Activated CD4-positive, alpha-beta memory T cell treated with anti-CD3 and anti-CD28 coated beads, Interleukin-2, amount 10 ng/mL, durations not matched to agents 7 days and 5 days (primary cell): ENCODE measurements at regions not wholly inside any gene's neighbourhood (a gene's known extent, or its start where the extent isn't known, plus 50 kb on each side); places are given as distances from the start of the nearest gene placed in this dataset.
"Not testable (repeated sequence)": the region's sequence is repeated elsewhere in the genome, so short reads cannot be mapped to it uniquely, and the experiment has no call there.

ENCODE experiments used
- CTCF ChIA-PET: fragments of 350-600 bp; sonication (Branson Sonifier 250); formaldehyde crosslinking; loops from one replicate; lab custom pipeline; 2021; ENCODE audit warnings: antibody characterized with exemption, inconsistent platforms; lab: Charles Lee
- POLR2A ChIA-PET: fragments of 350-600 bp; sonication (Branson Sonifier 250); formaldehyde crosslinking; loops from one replicate; lab custom pipeline; 2021; ENCODE audit warnings: antibody characterized with exemption; lab: Charles Lee
- DNase-seq: peaks from one replicate; pipeline ENCODE4 v3.0.0-alpha.2; 2020
- H3K27ac Mint-ChIP-seq: one replicate; pipeline ENCODE4 v1.8.0; 2021; ENCODE audit warnings: mild to moderate bottlenecking, mixed read lengths
- H3K27me3 Mint-ChIP-seq: one replicate; pipeline ENCODE4 v1.8.0; 2021; ENCODE audit warnings: mixed read lengths
- H3K36me3 Mint-ChIP-seq: one replicate; pipeline ENCODE4 v1.8.0; 2021; ENCODE audit warnings: low read depth, mixed read lengths
- H3K4me1 Mint-ChIP-seq: one replicate; pipeline ENCODE4 v1.8.0; 2021; ENCODE audit warnings: mixed read lengths
- H3K4me3 Mint-ChIP-seq: one replicate; pipeline ENCODE4 v1.8.0; 2021; ENCODE audit warnings: mild to moderate bottlenecking, mixed read lengths
- H3K9me3 Mint-ChIP-seq: one replicate; pipeline ENCODE4 v1.8.0; 2021; ENCODE audit warnings: mixed read lengths

DNA sequence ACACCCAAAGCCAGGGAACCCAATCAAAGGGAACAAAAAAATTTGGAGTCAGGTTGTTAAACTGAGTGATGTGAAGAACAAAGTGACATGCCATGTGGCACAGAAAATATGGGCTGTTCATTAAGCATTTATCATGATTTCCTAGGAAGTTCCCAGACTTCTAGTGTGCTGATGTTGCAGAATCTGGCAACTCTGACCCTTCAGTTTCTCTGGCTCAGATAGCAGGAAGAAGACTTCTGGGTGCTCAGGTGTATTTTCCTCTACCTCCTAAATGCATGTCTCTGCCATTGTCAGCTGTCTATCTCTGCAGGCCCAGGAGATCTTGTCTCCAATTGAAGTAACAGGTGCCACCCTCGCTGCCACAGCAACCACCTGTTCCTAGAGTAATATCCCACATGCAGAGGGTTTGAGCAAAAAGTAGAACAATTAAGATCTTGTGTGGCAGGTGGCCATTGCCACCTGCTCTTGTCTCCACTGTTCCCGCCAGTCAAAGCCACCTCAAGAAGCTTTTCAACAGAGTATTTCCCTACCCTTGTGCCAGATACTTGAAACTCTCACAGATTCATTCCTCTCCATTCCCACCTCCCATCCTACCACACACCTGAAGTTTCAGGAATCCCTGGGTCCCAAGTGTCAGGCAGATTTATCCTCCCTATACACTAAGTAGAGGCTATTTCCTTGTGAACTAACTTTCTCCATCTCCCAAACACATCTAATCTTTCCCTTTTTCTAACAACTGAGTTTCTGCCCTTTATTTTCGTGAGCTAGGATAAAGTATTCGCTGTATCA, 533.7 kb upstream of the CHAC2 start:
- ChIA-PET POLR2A (no interaction called here), CTCF (no interaction called here)
- Mint-ChIP-seq H3K36me3 (no peaks in the 10 kb centered on the region), H3K9me3 (no peaks in the 10 kb centered on the region), H3K4me3 (no peak overlapping the region), H3K27me3 (no peaks in the 10 kb centered on the region), H3K27ac (no peak overlapping the region), H3K4me1 (peaks cover 12% of the 10 kb centered on the region)
- DNase-seq = no peak

DNA sequence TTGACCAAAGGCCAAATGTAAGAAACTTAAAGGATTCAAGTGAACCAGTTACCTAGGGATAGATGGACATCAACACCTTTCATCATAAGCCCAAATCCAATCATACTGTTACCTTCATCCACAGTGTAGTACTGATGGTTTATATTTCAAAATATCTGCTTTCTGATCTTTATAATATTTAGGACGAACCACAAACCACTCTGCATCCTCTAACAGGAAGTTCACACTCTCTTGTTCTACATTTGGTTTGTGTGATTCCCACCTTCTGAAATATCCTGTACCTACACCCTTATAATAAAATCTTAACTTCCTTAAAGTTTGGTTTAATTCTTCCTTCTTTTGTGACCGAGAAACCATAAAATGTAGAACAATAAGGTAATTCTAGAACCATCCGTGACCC, 535.7 kb upstream of the CHAC2 start:
- CTCF ChIA-PET = no interaction called here
- Mint-ChIP-seq H3K27ac (no peak overlapping the region), H3K4me3 (no peak overlapping the region), H3K36me3 (no peaks in the 10 kb centered on the region), H3K4me1 (peaks cover 12% of the 10 kb centered on the region), H3K9me3 (no peaks in the 10 kb centered on the region), H3K27me3 (no peaks in the 10 kb centered on the region)
- POLR2A ChIA-PET = no interaction called here
- no peak for DNase-seq

DNA sequence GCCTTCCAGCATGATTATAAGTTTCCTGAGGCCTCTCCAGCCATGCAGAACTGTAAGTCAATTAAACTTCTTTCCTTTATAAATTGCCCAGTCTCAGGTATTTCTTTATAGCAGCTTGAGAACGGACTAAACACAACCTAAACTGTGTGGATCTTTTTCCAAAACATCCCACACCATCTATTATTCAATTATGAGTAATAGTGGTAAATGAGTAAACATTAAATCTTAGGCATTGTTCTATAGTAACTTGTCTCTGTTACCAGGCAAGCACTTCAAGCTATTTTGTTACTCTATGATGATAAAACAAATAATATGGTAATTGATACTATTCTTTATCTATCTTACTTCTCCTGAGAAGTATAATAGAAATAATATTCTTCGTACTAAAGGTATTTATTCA, 536.9 kb upstream of the CHAC2 start:
- Mint-ChIP-seq H3K9me3 (no peaks in the 10 kb centered on the region), H3K4me1 (peaks cover 12% of the 10 kb centered on the region), H3K4me3 (no peak overlapping the region), H3K27ac (no peak overlapping the region), H3K36me3 (no peaks in the 10 kb centered on the region), H3K27me3 (no peaks in the 10 kb centered on the region)
- DNase-seq = no peak
- POLR2A ChIA-PET = no interaction called here
- CTCF ChIA-PET = no interaction called here

DNA sequence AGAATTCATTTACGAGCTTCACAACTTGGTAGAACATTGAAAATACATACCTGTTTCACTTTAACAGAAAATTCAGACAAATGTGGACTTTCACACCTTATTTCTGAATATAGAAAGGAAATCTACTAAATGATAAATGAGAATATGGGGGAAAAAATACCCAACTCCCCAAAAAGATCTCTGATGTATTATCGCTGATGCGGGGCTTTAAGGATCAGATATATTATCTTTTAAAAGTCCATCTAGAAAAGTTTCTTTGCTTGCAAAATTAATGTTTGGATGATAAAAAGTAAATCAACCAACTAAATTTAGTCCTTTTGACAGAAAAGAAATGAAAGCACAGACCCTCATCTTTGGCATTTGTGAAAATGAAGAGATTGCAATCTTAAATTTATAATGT, 540.1 kb upstream of the CHAC2 start:
- peaks cover 12% of the 10 kb centered on the region for H3K4me1 Mint-ChIP-seq
- DNase-seq = no peak
- ChIA-PET CTCF (no interaction called here), POLR2A (no interaction called here)
- no peaks in the 10 kb centered on the region for H3K27me3 Mint-ChIP-seq
- no peaks in the 10 kb centered on the region for H3K36me3 Mint-ChIP-seq
- H3K27ac Mint-ChIP-seq = no peak overlapping the region
- H3K4me3 Mint-ChIP-seq = no peak overlapping the region
- no peaks in the 10 kb centered on the region for H3K9me3 Mint-ChIP-seq

DNA sequence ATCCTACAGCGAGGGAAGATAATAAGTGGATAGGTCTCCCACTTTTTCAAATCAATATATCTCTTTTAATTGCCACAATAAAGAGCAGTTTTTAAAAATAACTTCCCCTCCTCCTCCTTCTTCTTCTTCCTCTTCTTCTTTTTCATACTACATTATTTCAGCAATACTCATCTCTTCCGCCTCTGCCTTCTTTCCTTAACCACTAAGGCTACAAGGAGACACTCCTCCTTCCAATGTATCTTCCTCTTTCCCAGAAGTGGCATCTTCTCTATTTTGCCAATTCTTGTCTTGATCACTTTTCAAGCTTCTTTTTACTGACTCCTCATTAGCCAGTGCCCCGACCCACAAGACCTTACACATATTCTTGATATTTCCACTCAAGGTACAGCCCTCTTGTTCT, 546.6 kb upstream of the CHAC2 start:
- no peaks in the 10 kb centered on the region for H3K4me1 Mint-ChIP-seq
- no peak for DNase-seq
- no peak overlapping the region for H3K27ac Mint-ChIP-seq
- no peaks in the 10 kb centered on the region for H3K36me3 Mint-ChIP-seq
- no peaks in the 10 kb centered on the region for H3K9me3 Mint-ChIP-seq
- ChIA-PET CTCF (no interaction called here), POLR2A (no interaction called here)
- H3K27me3 Mint-ChIP-seq = no peaks in the 10 kb centered on the region
- no peak overlapping the region for H3K4me3 Mint-ChIP-seq

DNA sequence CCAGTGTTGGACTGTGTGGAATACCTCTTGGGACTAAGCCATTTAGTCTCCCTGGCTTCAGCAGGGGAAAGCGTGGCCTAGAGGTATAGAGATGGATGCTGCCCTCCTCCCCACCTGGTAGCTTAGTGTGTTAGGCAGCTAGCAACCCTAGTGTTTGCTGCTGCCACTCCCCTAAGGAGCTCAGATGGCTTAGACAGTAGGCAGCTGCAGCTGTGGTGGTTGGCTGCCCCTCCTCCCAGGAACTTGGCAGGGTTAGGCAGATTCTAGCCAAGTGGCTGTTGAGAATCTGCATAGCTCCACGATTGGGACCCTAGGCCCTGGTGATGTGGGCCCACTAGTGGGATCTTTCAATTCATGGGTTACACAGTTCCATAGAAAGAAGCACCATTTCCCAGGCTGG, 550.4 kb upstream of the CHAC2 start:
- no peaks in the 10 kb centered on the region for H3K36me3 Mint-ChIP-seq
- H3K4me3 Mint-ChIP-seq = no peak overlapping the region
- ChIA-PET CTCF (no interaction called here), POLR2A (no interaction called here)
- H3K27me3 Mint-ChIP-seq = no peaks in the 10 kb centered on the region
- H3K27ac Mint-ChIP-seq = no peak overlapping the region
- no peak for DNase-seq
- no peaks in the 10 kb centered on the region for H3K4me1 Mint-ChIP-seq
- H3K9me3 Mint-ChIP-seq = peaks cover 9% of the 10 kb centered on the region

DNA sequence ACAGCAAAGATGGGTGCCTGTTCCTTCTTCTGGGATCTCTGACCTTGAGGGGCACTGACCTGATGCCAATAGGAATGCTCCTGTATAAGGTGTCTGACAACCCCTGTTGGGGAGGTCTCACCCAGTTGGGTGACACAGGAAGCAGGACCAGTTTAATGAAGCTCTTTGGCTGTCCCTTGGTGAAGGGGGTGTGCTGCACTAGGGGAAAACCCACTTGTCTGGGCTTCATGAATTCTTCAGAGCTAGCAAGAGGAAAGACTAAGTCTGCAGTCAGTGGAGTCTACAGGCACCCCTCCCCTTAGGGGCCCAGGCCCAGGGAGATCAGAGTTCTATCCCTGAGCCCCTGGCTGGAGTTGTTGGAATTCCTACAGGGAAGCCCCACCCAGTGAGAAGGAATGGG, 550.8 kb upstream of the CHAC2 start:
- CTCF ChIA-PET = no interaction called here
- Mint-ChIP-seq H3K27ac (no peak overlapping the region), H3K9me3 (peaks cover 9% of the 10 kb centered on the region), H3K27me3 (no peaks in the 10 kb centered on the region), H3K36me3 (no peaks in the 10 kb centered on the region), H3K4me3 (no peak overlapping the region), H3K4me1 (no peaks in the 10 kb centered on the region)
- DNase-seq = no peak
- POLR2A ChIA-PET = no interaction called here

DNA sequence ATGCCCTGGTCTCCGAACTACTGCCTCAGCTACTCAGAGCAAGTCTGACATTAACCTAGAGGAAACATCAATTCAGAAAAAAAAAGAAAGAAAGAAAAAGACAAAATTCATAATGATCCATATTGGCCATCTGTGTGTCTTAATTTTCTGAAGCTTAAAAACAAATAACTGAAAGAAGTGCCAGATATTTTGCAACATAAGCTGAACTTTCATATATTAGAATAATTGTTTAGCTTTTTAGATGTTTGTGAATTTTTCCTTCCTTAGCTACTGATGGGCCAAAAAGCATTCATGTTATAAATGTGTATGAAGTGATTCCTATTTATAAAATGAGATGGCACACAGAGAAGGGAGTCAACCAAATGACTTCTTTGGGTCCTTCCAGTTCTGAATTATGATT, 555.0 kb upstream of the CHAC2 start:
- Mint-ChIP-seq H3K4me1 (no peaks in the 10 kb centered on the region), H3K4me3 (no peak overlapping the region), H3K27me3 (no peaks in the 10 kb centered on the region), H3K9me3 (peaks cover 9% of the 10 kb centered on the region), H3K36me3 (no peaks in the 10 kb centered on the region), H3K27ac (no peak overlapping the region)
- ChIA-PET POLR2A (no interaction called here), CTCF (no interaction called here)
- DNase-seq = no peak

DNA sequence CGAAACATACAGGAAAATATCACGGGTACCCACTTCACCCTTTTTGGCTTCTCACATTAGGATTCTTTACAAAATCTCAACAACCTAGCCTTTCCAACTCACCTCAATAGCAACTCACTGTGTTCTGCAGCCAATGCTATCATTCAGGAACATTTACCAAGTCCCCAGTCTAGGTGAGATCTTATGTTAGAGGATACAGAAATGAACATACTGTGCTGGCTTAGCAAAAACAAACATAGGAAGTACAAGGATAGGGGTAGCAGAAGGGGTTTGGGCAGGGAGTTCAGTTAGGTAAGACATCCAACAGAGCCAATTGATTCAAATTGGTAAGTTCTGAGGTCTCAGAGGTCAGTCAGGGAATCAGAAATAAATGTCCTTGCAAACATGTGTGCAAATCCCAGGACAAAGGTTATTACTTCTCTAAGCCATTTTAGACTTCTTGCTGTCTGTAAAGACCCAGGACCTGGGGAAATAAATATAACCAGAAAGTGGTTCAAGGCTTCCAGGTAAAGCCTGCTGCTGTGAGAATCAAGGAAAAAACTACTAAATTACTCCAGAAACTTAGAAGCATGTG, 556.3 kb upstream of the CHAC2 start:
- no peak for DNase-seq
- Mint-ChIP-seq H3K27ac (no peak overlapping the region), H3K36me3 (no peaks in the 10 kb centered on the region), H3K27me3 (no peaks in the 10 kb centered on the region), H3K4me3 (no peak overlapping the region), H3K4me1 (no peaks in the 10 kb centered on the region), H3K9me3 (peaks cover 9% of the 10 kb centered on the region)
- POLR2A ChIA-PET = no interaction called here
- CTCF ChIA-PET = no interaction called here

DNA sequence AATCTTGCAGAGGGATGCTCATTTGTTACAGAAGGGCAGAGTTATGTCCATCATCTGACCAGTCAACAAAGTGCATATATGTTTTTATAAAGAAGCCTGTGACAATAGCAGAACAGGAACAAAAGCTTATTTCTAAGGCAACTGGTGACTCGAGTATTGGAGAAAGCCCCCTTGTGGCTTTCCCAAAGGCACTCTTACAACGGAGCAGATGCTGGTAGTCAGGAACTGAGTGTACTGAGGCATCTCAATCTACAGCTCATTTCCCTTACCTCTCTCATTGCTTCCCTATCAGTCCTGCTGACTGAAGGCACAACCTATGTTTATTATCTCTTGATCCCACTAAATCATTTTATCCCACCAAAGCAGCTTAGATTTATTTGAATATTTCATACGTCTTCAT, 557.1 kb upstream of the CHAC2 start:
- CTCF ChIA-PET = no interaction called here
- H3K4me1 Mint-ChIP-seq = no peaks in the 10 kb centered on the region

DNA sequence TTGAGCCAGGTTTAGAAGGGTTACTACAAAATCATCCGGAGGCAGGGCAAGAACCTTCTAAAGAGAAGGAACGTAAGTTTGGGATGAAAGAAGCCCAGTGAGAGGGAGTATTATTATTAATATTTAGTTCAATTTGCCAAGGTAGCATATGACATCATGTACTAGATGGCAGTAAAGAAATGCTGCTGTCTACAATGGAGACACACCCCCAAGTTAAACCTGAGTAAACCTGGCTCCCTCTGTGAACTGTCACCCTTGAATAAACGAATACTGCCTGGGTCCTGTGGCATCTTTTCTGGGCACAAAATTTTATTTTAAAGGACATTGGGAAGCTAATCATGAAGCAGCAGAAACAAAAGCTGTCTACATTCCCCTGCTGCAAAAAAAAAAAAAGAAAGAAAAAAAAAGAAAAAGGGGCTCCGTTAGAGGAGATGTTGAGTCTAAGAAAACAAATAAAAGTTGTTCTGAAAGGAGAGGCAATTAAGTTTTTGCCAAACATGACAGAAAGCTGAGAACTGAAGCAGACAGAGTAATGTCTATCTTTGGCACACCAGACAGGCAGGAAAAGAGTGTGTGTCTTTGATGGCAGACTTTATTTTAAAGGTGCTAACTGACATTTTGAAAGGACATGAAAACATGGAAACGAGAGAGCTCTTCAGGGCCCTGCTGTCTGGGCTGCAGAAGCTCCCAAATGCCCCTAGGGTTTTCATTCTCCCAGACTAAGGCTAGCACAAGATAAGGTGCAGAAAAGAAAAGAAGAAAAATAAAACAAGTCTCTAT, 557.7 kb upstream of the CHAC2 start:
- Mint-ChIP-seq H3K36me3 (no peaks in the 10 kb centered on the region), H3K4me3 (no peak overlapping the region), H3K9me3 (peaks cover 9% of the 10 kb centered on the region), H3K27me3 (no peaks in the 10 kb centered on the region), H3K27ac (no peak overlapping the region), H3K4me1 (no peaks in the 10 kb centered on the region)
- no peak for DNase-seq
- ChIA-PET POLR2A (no interaction called here), CTCF (no interaction called here)

More for the DNA sequence above, 557.1 kb upstream of the CHAC2 start:
- no peaks in the 10 kb centered on the region for H3K27me3 Mint-ChIP-seq
- H3K36me3 Mint-ChIP-seq = no peaks in the 10 kb centered on the region
- H3K9me3 Mint-ChIP-seq = peaks cover 9% of the 10 kb centered on the region
- POLR2A ChIA-PET = no interaction called here
- no peak overlapping the region for H3K27ac Mint-ChIP-seq
- H3K4me3 Mint-ChIP-seq = no peak overlapping the region
- DNase-seq = no peak

DNA sequence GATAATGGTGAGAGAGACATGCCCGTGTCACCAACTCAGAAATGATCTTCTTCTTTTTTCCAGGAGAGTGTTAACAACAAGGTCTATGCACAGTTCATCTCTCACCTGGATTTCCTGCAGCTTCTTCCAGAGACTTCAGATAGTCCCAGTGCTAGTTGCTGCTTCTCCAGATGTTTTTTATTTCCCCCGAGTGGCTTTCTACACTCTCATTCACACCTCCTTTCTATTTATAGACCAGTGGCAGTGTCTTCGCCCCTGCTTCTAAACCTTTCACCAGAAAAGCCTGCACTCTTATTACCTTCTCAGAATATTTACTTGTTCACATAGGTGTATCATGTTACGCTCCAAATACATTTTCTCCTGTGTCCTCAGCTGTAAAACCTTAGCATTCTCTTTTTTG, 558.8 kb upstream of the CHAC2 start:
- Mint-ChIP-seq H3K27me3 (no peaks in the 10 kb centered on the region), H3K27ac (no peak overlapping the region), H3K9me3 (peaks cover 3% of the 10 kb centered on the region), H3K4me1 (no peaks in the 10 kb centered on the region), H3K4me3 (no peak overlapping the region), H3K36me3 (no peaks in the 10 kb centered on the region)
- DNase-seq = no peak
- CTCF ChIA-PET = no interaction called here
- POLR2A ChIA-PET = no interaction called here

DNA sequence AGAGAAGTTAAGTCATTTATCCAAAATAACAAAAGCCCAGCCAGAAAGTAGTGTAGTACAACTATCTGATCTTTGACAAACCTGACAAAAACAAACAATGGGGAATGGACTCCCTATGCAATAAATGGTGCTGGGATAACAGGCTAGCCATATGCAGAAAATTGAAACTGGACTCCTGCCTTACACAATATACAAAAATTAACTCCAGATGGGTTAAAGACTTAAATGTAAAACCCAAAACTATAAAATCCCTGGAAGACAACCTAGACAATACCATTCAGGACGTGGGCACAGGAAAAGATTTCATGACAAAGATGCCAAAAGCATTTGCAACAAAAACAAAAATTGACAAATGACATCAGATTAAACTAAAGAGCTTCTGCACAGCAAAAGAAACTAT, 561.4 kb upstream of the CHAC2 start:
- H3K9me3 Mint-ChIP-seq, H3K27me3 Mint-ChIP-seq, CTCF ChIA-PET, DNase-seq, H3K36me3 Mint-ChIP-seq, POLR2A ChIA-PET, H3K4me1 Mint-ChIP-seq, H3K27ac Mint-ChIP-seq, H3K4me3 Mint-ChIP-seq: not testable (repeated sequence)
